Activated T-cell treated with anti-CD3 and anti-CD28 coated beads for 24 hours (primary cell): ENCODE measurements at regions not wholly inside any gene's neighbourhood (a gene's known extent, or its start where the extent isn't known, plus 50 kb on each side); places are given as distances from the start of the nearest gene placed in this dataset.

Source experiments
- DNase-seq: peaks from one replicate; pipeline ENCODE4 v3.0.0-alpha.2; 2020; ENCODE audit warnings: low read depth

DNA sequence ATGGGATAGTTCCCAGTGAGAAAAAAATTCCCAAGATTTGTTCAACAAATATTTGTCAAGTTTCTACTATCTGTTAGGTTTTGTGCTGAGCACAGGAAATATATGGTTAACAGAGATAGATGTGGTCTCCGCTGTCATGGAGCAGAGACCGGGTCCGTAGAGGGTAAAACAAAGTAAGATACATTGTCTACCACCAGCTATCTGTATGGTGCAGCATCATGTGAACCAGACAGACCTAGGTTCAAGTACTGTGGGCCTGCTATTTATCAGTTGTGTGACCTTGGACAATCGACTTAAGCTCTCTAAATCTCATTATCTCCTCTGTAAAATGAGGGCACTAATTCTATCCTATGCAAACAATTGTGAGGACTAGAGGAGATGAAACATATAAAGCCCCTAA lies 109.8 kb downstream of the DUSP10 start:
- DNase-seq, result no peak

DNA sequence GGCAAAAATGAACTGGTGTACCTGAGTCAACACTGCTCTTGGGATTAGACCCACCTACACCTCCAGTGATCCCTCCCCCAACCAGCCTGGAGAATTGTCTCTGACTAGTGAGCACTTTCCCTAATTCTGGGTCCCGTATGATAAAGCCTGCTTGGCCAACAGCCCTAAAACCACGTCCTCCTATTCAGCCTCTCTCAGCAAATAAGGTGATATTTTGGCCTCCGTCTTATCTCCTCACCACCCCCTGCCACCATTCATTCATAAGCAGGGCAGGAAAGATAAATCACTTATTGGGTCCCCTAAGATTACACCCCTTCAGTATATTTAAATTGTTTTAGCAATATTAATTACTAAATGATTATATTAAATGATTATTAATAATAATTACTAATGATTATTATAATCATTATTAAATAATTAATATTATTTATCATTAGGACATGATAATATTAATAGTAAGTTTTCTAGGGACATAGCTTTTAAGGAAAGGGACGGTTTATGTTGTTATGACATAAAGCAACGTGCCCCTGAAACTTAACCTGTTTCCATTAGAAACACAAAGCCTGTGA lies 108.0 kb downstream of the DUSP10 start:
- DNase-seq, result no peak

DNA sequence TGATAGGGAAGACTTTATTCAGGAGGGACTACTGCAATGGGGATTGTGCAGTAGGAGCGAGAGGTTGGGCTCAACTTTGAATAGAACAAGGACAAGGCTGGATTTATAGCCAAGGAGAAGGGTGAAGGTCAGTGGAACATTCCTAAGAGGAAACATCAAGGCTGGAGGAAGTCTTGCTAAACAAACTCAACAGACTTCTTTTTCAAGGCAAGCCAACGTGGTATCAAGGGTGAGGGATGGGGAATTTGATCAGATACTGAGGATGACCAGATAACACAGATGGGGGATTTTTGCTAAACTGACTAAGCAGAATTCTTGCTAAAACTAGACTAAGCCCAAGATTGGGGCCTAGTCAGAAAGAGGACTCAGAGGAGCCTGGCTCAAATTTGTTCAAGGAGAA lies 107.3 kb downstream of the DUSP10 start:
- DNase-seq, result no peak

DNA sequence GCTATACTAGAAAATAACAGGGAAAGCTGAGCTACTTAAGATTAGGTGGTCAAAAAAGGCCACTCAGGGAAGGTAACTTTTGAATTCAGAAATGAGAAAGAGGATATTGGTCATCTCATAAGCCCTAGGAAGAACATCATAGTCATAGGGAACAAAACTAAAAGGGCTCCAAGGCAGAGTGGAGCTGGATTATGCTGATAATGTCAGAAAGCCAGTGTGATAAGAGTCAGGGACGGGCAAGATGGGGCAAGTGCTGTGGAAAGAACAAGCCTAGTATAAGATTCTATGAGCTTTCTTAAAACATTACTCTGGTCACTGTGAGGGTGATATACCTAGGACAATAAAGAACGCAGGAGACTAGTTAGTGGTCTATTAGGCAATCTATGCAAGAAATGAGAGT lies 106.6 kb downstream of the DUSP10 start:
- no peak for DNase-seq

DNA sequence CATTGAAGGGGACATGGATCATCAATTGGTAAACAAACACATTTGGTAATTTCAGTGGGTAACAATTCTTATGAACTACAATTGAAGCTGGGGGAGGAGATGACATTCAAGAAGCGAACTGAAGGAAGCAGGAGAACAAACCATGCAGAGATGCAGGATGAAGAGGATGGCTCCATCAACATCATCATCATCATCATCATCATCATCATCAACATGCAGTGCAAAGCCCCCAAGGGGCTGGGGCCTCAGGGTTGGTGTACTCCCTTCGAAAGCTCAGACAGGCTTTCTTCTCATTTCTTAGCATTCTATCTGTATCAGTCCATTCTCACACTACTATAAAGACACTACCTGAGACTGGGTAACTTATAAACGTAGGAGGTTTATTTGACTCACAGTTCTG lies 105.8 kb downstream of the DUSP10 start:
- no peak for DNase-seq

- DNase-seq, result no peak
Measured at GRCh38 chr1:221636967-221637366, 104.9 kb downstream of the DUSP10 start.

DNA sequence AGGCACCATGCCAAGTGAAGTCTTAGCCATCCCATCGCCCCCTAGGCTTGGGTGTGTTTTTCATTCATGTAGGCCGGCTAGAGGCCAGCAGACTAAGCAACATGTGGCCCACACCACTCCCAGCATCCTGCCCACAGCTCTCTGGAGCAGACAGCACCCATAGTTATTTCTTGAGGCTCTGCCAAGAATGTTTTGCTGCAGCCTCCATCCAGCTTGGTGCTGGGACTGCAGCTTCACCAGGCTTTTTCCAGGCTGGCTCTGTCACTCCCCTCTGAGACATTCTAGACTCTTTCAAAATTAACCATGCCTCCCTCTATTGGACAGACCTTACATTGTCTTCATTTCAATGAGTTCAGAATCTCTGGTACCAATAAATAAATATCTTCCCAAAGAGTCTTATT lies 104.2 kb downstream of the DUSP10 start:
- DNase-seq, result no peak

- no peak for DNase-seq
Measured at GRCh38 chr1:221638595-221638994, 103.3 kb downstream of the DUSP10 start.

DNA sequence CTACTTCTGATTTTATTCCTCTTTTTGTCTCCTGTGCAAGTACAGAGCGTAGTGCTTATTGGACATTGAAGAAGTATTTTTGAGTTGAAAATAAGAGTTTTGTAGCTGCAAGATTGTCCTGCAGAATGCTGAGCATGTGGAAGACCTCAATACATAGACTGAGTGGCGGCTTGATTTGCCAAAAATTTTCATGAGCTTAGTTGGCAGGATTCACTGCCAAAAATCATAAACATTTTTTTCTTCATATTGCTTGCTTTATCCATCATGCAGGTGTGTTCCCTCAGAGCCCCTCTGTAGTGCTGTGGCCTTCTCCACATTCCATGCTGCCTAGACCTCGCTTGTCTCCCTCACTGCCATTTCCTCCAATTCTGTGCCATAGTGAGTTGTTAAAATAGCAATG lies 100.1 kb downstream of the DUSP10 start:
- DNase-seq, result no peak

DNA sequence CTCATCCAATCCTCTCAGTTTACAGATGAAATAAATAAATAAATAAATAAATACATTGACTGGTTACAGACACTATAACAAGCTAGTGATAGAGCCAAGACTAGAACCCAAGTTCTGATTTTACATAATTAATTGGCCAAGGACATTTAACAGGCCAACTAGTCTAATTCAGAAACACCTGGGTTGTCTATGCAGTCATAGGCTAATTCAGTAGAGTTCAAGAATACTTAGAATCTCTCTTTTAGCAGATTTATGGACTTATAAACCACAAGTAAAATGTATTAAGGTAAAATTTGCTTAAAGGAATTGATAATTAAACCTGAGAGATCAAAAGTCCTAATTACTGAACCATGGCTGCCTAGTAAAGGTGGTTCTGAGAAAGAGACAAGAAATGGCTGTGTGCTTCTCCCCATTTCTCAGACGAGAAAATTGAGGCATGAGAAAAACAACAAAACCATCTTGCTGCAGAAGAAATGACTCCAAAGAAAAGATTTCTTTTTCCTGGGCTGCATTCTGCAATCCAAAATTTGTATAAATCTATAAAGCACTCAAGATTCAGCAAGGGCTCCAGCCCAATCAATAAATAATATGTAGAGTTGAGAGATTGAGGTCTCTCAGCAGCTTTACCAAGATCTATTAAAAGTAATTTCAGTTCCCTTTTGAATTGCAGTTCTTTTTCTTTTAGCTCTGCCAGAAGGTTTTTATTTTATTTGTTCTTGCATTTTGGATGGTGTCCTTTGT lies 98.3 kb downstream of the DUSP10 start:
- no peak for DNase-seq

DNA sequence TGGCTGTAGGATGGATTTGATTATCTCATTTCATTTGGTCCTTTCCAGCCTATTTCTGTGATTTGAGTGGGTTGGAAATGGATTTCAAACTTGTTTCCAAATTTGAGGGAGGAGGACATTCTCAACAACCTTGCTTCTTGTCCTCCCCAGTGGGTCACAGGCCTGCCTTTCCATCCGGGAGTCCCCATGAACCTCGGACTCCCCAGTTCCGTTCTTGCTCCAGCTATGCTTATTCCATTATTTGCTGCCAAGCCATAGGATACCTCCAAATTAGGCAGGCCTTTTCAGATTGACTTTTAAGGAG lies 97.8 kb downstream of the DUSP10 start:
- no peak for DNase-seq

- DNase-seq, result no peak
Measured at GRCh38 chr1:221644663-221645258, 97.1 kb downstream of the DUSP10 start.

DNA sequence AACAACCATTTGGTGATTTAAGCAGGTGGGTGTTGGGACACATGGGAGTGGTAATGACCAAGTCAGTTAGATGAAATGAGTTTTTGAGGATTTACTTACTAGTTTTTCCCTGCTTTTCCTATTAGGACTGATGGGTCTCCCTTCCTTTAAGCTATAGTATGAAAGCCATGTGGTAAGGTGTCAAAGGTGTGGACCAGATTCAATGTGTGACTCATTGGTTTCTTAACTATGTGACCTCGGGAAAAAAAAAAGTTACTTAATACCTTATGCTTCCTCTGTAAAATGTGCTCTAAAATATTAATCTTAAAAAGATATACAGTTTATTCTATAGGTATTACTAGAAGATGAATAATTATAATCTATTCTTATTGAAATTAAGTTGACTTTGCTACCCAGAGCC lies 93.7 kb downstream of the DUSP10 start:
- no peak for DNase-seq
